ENCODE measurements at regions not wholly inside any gene's neighbourhood (a gene's known extent, or its start where the extent isn't known, plus 50 kb on each side); places are given as distances from the start of the nearest gene placed in this dataset.

DNA sequence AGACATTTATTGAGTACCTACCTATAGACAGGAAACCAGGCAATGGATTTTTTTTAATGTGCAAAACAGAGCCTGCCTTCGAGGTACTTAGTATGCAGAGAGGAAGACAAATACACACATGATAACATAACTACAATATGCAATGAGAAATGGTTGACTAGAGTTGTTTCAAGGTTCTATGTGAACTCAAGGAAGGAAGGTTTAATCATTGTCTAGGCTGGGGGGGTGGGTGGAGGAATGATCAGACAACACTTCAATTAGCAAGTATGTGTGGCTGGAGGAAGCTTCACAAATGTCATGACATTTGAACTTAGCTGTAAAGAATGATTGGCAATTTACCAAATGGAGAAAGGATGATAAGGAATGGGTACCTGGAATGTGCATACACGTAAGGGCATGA is 985.3 kb downstream of the FLRT2 start:
- TF ChIP-seq MAZ (IDR thresholded peaks at IDR 0.05; ENCODE audit: borderline replicate concordance, low read depth, low read length), result no peak
- TF ChIP-seq MAZ (CRISPR knock-in tag; IDR thresholded peaks at IDR 0.05; ENCODE audit: low read depth), result no peak
- no peak for TF ChIP-seq SPEN (CRISPR knock-in tag; IDR thresholded peaks at IDR 0.05; ENCODE audit: low read depth)
- TF ChIP-seq MYNN (CRISPR knock-in tag; IDR thresholded peaks at IDR 0.05; ENCODE audit: low read depth), result no peak
- no peak for TF ChIP-seq EZH2 (conservative IDR thresholded peaks at IDR 0.05; ENCODE audit: low read depth, low read length)
- no peak for TF ChIP-seq CTCF (CRISPR knock-in tag; IDR thresholded peaks at IDR 0.05)
- TF ChIP-seq NFE2L1 (CRISPR knock-in tag; IDR thresholded peaks at IDR 0.05; ENCODE audit: borderline replicate concordance), result no peak
- TF ChIP-seq POLR2AphosphoS2 (IDR thresholded peaks at IDR 0.05; ENCODE audit: low read depth, low read length), result no peak
- TF ChIP-seq, protein P1, sequence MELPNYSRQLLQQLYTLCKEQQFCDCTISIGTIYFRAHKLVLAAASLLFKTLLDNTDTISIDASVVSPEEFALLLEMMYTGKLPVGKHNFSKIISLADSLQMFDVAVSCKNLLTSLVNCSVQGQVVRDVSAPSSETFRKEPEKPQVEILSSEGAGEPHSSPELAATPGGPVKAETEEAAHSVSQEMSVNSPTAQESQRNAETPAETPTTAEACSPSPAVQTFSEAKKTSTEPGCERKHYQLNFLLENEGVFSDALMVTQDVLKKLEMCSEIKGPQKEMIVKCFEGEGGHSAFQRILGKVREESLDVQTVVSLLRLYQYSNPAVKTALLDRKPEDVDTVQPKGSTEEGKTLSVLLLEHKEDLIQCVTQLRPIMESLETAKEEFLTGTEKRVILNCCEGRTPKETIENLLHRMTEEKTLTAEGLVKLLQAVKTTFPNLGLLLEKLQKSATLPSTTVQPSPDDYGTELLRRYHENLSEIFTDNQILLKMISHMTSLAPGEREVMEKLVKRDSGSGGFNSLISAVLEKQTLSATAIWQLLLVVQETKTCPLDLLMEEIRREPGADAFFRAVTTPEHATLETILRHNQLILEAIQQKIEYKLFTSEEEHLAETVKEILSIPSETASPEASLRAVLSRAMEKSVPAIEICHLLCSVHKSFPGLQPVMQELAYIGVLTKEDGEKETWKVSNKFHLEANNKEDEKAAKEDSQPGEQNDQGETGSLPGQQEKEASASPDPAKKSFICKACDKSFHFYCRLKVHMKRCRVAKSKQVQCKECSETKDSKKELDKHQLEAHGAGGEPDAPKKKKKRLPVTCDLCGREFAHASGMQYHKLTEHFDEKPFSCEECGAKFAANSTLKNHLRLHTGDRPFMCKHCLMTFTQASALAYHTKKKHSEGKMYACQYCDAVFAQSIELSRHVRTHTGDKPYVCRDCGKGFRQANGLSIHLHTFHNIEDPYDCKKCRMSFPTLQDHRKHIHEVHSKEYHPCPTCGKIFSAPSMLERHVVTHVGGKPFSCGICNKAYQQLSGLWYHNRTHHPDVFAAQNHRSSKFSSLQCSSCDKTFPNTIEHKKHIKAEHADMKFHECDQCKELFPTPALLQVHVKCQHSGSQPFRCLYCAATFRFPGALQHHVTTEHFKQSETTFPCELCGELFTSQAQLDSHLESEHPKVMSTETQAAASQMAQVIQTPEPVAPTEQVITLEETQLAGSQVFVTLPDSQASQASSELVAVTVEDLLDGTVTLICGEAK (IDR thresholded peaks at IDR 0.05), result no peak
- TF ChIP-seq, protein P1 (CRISPR knock-in tag; IDR thresholded peaks at IDR 0.05), result no peak
- TF ChIP-seq, protein P2, sequence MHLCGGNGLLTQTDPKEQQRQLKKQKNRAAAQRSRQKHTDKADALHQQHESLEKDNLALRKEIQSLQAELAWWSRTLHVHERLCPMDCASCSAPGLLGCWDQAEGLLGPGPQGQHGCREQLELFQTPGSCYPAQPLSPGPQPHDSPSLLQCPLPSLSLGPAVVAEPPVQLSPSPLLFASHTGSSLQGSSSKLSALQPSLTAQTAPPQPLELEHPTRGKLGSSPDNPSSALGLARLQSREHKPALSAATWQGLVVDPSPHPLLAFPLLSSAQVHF (CRISPR knock-in tag; IDR thresholded peaks at IDR 0.05), result no peak
- no peak for TF ChIP-seq JUNB (CRISPR knock-in tag; IDR thresholded peaks at IDR 0.05; ENCODE audit: borderline replicate concordance)
